ENCODE measurements at regions not wholly inside any gene's neighbourhood (a gene's known extent, or its start where the extent isn't known, plus 50 kb on each side); places are given as distances from the start of the nearest gene placed in this dataset.

GRCh38 chr1:208787219-208787618 is 543.0 kb upstream of the PLXNA2 start:
- intact Hi-C loops (cut with micrococcal nuclease), result no loop called here
- Histone ChIP-seq H3K9me3 (replicated peaks in 1 of 2; ENCODE audit: control insufficient read depth in 1 of 2, insufficient read depth in 1 of 2, low read length in 2 of 2) (no peaks in the 10 kb centered on the region), H3K27ac (ENCODE audit: low read depth in 1 of 2, low read length in 2 of 2) (no peak overlapping the region), H3K9ac (ENCODE audit: insufficient read depth, low read length, poor library complexity, severe bottlenecking) (no peak overlapping the region), H2AFZ (ENCODE audit: insufficient read depth, low read depth, low read length, poor library complexity, severe bottlenecking) (no peak overlapping the region), H3K4me1 (ENCODE audit: control insufficient read depth in 1 of 2, insufficient read depth in 2 of 2, low read length in 2 of 2) (no peaks in the 10 kb centered on the region), H3K4me3 (replicated peaks in 1 of 3; ENCODE audit: low read depth in 2 of 3, low read length in 3 of 3) (no peak overlapping the region), H3K4me2 (replicated peaks; ENCODE audit: extremely low read depth, low read length, poor library complexity, severe bottlenecking) (no peak overlapping the region), H3K36me3 (replicated peaks in 1 of 2; ENCODE audit: control insufficient read depth in 1 of 2, insufficient read depth in 2 of 2, low read length in 2 of 2) (no peaks in the 10 kb centered on the region), H3K79me2 (ENCODE audit: insufficient read depth, low read length) (no peaks in the 10 kb centered on the region), H4K20me1 (ENCODE audit: insufficient read depth, low read length) (no peaks in the 10 kb centered on the region), H3K27me3 (ENCODE audit: control insufficient read depth in 2 of 2, insufficient read depth in 2 of 2, low read length in 2 of 2) (no peaks in the 10 kb centered on the region)
- Mint-ChIP-seq H3K36me3 (no peaks in the 10 kb centered on the region), H3K4me1 (no peaks in the 10 kb centered on the region), H3K9me3 (peaks cover 0 to 3% (median 0%) of the 10 kb centered on the region in 7 donors), H3K4me3 (no peak overlapping the region), H3K27me3 (ENCODE audit: low read depth in 3 of 3) (peaks cover 0 to 1% (median 0%) of the 10 kb centered on the region in 3 donors), H3K27ac (no peak overlapping the region)
- WGBS (ENCODE audit: insufficient coverage), result 60% methylated on average over 2 of the region's 3 CpGs
- TF ChIP-seq CTCF (IDR thresholded peaks at IDR 0.05), result no peak
- no peak for DNase-seq

- H3K4me1 ChIP-seq (ENCODE audit: control insufficient read depth in 1 of 2, insufficient read depth in 2 of 2, low read length in 2 of 2), result no peaks in the 10 kb centered on the region
- no peak for TF ChIP-seq CTCF (IDR thresholded peaks at IDR 0.05)
- Mint-ChIP-seq H3K36me3 (no peaks in the 10 kb centered on the region), H3K27ac (no peak overlapping the region), H3K4me1 (no peaks in the 10 kb centered on the region), H3K27me3 (ENCODE audit: low read depth in 3 of 3) (peaks cover 0 to 1% (median 0%) of the 10 kb centered on the region in 3 donors), H3K9me3 (peaks cover 0 to 3% (median 0%) of the 10 kb centered on the region in 7 donors), H3K4me3 (no peak overlapping the region)
- WGBS (ENCODE audit: insufficient coverage), result no CpG with 5 or more reads among the region's 1 CpG
- no peak overlapping the region for H3K9ac ChIP-seq (ENCODE audit: insufficient read depth, low read length, poor library complexity, severe bottlenecking)
- no peaks in the 10 kb centered on the region for H3K9me3 ChIP-seq (replicated peaks in 1 of 2; ENCODE audit: control insufficient read depth in 1 of 2, insufficient read depth in 1 of 2, low read length in 2 of 2)
- intact Hi-C loops (cut with micrococcal nuclease), result no loop called here
- H3K27ac ChIP-seq (ENCODE audit: low read depth in 1 of 2, low read length in 2 of 2), result no peak overlapping the region
- H3K27me3 ChIP-seq (ENCODE audit: control insufficient read depth in 2 of 2, insufficient read depth in 2 of 2, low read length in 2 of 2), result no peaks in the 10 kb centered on the region
- H3K36me3 ChIP-seq (replicated peaks in 1 of 2; ENCODE audit: control insufficient read depth in 1 of 2, insufficient read depth in 2 of 2, low read length in 2 of 2), result no peaks in the 10 kb centered on the region
- no peak for DNase-seq
- H2AFZ ChIP-seq (ENCODE audit: insufficient read depth, low read depth, low read length, poor library complexity, severe bottlenecking), result no peak overlapping the region
- no peak overlapping the region for H3K4me3 ChIP-seq (replicated peaks in 1 of 3; ENCODE audit: low read depth in 2 of 3, low read length in 3 of 3)
- no peaks in the 10 kb centered on the region for H3K79me2 ChIP-seq (ENCODE audit: insufficient read depth, low read length)
- no peak overlapping the region for H3K4me2 ChIP-seq (replicated peaks; ENCODE audit: extremely low read depth, low read length, poor library complexity, severe bottlenecking)
- H4K20me1 ChIP-seq (ENCODE audit: insufficient read depth, low read length), result no peaks in the 10 kb centered on the region
Measured at GRCh38 chr1:208788013-208788540, 543.9 kb upstream of the PLXNA2 start.
